ENCODE measurements at regions not wholly inside any gene's neighbourhood (a gene's known extent, or its start where the extent isn't known, plus 50 kb on each side); places are given as distances from the start of the nearest gene placed in this dataset.

GRCh38 chr20:61025536-61025935 lies 226.5 kb upstream of the CDH4 start:
- TF ChIP-seq, protein P1, sequence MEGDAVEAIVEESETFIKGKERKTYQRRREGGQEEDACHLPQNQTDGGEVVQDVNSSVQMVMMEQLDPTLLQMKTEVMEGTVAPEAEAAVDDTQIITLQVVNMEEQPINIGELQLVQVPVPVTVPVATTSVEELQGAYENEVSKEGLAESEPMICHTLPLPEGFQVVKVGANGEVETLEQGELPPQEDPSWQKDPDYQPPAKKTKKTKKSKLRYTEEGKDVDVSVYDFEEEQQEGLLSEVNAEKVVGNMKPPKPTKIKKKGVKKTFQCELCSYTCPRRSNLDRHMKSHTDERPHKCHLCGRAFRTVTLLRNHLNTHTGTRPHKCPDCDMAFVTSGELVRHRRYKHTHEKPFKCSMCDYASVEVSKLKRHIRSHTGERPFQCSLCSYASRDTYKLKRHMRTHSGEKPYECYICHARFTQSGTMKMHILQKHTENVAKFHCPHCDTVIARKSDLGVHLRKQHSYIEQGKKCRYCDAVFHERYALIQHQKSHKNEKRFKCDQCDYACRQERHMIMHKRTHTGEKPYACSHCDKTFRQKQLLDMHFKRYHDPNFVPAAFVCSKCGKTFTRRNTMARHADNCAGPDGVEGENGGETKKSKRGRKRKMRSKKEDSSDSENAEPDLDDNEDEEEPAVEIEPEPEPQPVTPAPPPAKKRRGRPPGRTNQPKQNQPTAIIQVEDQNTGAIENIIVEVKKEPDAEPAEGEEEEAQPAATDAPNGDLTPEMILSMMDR (IDR thresholded peaks at IDR 0.05): no peak
- no peak for TF ChIP-seq EZH2 (IDR thresholded peaks at IDR 0.05)
